Liver (tissue), 8 donors: ENCODE measurements at regions not wholly inside any gene's neighbourhood (a gene's known extent, or its start where the extent isn't known, plus 50 kb on each side); places are given as distances from the start of the nearest gene placed in this dataset.

Source experiments
- DNase-seq: peaks from one replicate; pipeline ENCODE4 v3.0.0-alpha.2; 2017; ENCODE audit warnings: low spot score
- H3K27ac ChIP-seq, 2 donors: one replicate each; pipeline ENCODE4 v1.7.0; 2013; ENCODE audit warnings: inconsistent platforms in 2 of 2, low read length in 2 of 2, control low read depth in 1 of 2, low read depth in 1 of 2, mild to moderate bottlenecking in 1 of 2
- H3K27me3 ChIP-seq, 4 donors: one replicate each; pipeline versions ENCODE4 v1.6.1 to v1.7.0; 2013; ENCODE audit warnings: low read length in 3 of 4, inconsistent platforms in 1 of 4, mild to moderate bottlenecking in 1 of 4, moderate library complexity in 1 of 4; ENCODE audit not compliant: control insufficient read depth in 4 of 4, insufficient read depth in 4 of 4
- H3K36me3 ChIP-seq, 4 donors: one replicate each; pipeline versions ENCODE4 v1.6.1 to v1.7.0; 2013; ENCODE audit warnings: low read length in 3 of 4, mild to moderate bottlenecking in 3 of 4, low read depth in 1 of 4, moderate library complexity in 1 of 4; ENCODE audit not compliant: control insufficient read depth in 4 of 4, insufficient read depth in 3 of 4
- H3K4me1 ChIP-seq, 4 donors: one replicate each; pipeline versions ENCODE4 v1.6.1 to v1.7.0; 2013; ENCODE audit warnings: low read length in 3 of 4, mild to moderate bottlenecking in 3 of 4, moderate library complexity in 1 of 4; ENCODE audit not compliant: control insufficient read depth in 4 of 4, insufficient read depth in 4 of 4
- H3K4me3 ChIP-seq, 3 donors: one replicate each; pipeline versions ENCODE4 v1.6.1 to v1.7.0; 2013; ENCODE audit warnings: low read length in 3 of 3, control low read depth in 1 of 3, low read depth in 1 of 3, mild to moderate bottlenecking in 1 of 3
- H3K9ac ChIP-seq, 2 donors: one replicate each; pipeline ENCODE4 v1.7.0; 2013; ENCODE audit warnings: low read length in 2 of 2, mild to moderate bottlenecking in 2 of 2, moderate library complexity in 2 of 2, control low read depth in 1 of 2, low read depth in 1 of 2
- H3K9me3 ChIP-seq, 4 donors: one replicate each; pipeline versions ENCODE4 v1.6.1 to v1.7.0; 2013; ENCODE audit warnings: low read length in 3 of 4; ENCODE audit not compliant: control insufficient read depth in 4 of 4
- ATF3 ChIP-seq: IDR thresholded peaks from 2 replicates; pipeline ENCODE4 v1.6.1; 2016; ENCODE audit warnings: antibody characterized with exemption
- CTCF ChIP-seq: fragments of 150-350 bp; IDR thresholded peaks from 2 replicates; pipeline ENCODE4 v1.5.1; 2017; ENCODE audit warnings: improper control_type of control experiment, low read depth, low read length; ENCODE audit not compliant: missing input control
- EGR1 ChIP-seq, 2 donors: IDR thresholded peaks; 2 replicates each; pipeline ENCODE4 v1.6.1; 2016 to 2018; ENCODE audit warnings: antibody characterized with exemption in 2 of 2, low read depth in 2 of 2
- FOXA1 ChIP-seq: IDR thresholded peaks from 2 replicates; pipeline ENCODE4 v1.6.1; 2016; ENCODE audit warnings: antibody characterized with exemption
- FOXA2 ChIP-seq: IDR thresholded peaks from 2 replicates; pipeline ENCODE4 v1.6.1; 2016; ENCODE audit warnings: antibody characterized with exemption
- GABPA ChIP-seq, 2 donors: IDR thresholded peaks in 1 of 2; conservative IDR thresholded peaks in 1 of 2; 2 replicates each; pipeline ENCODE4 v1.6.1; 2016; ENCODE audit warnings: antibody characterized with exemption in 2 of 2, mild to moderate bottlenecking in 1 of 2, moderate library complexity in 1 of 2
- HNF4A ChIP-seq, 2 donors: conservative IDR thresholded peaks; 2 replicates each; pipeline ENCODE4 v1.6.1; 2016; ENCODE audit warnings: antibody characterized with exemption in 2 of 2, mild to moderate bottlenecking in 2 of 2
- HNF4G ChIP-seq: IDR thresholded peaks from 2 replicates; pipeline ENCODE4 v1.6.1; 2016; ENCODE audit warnings: antibody characterized with exemption
- JUND ChIP-seq, 2 donors: IDR thresholded peaks; 2 replicates each; pipeline ENCODE4 v1.6.1; 2016; ENCODE audit warnings: antibody characterized with exemption in 2 of 2
- NR2F2 ChIP-seq: IDR thresholded peaks from 2 replicates; pipeline ENCODE4 v1.6.1; 2016; ENCODE audit warnings: antibody characterized with exemption
- RAD21 ChIP-seq, 2 donors: IDR thresholded peaks; 2 replicates each; pipeline ENCODE4 v1.6.1; 2016; ENCODE audit warnings: antibody characterized with exemption in 2 of 2, mild to moderate bottlenecking in 2 of 2
- RXRA ChIP-seq, 2 donors: IDR thresholded peaks; 2 replicates each; pipeline ENCODE4 v1.6.1; 2017 to 2018; ENCODE audit warnings: antibody characterized with exemption in 2 of 2, mild to moderate bottlenecking in 1 of 2
- TAF1 ChIP-seq: conservative IDR thresholded peaks from 2 replicates; pipeline ENCODE4 v1.6.1; 2016; ENCODE audit warnings: antibody characterized with exemption, mild to moderate bottlenecking
- YY1 ChIP-seq: IDR thresholded peaks from 2 replicates; pipeline ENCODE4 v1.6.1; 2016; ENCODE audit warnings: antibody characterized with exemption, mild to moderate bottlenecking
- WGBS: extraction: QIAGEN DNeasy Blood & Tissue Kit; methylation state at CpG from one replicate; pipeline ENCODE4 v1.1.7; 2013; 5-methylcytosine and 5-hydroxymethylcytosine counted together
- TF ChIP-seq, protein P1 (sequence below): IDR thresholded peaks from 2 replicates; pipeline ENCODE4 v1.6.1; 2016; ENCODE audit warnings: antibody characterized with exemption
- TF ChIP-seq, protein P2 (sequence below): IDR thresholded peaks from 2 replicates; pipeline ENCODE4 v1.6.1; 2016; ENCODE audit warnings: antibody characterized with exemption
- donor health status: healthy.
- donor health status: healthy.
- donor health status: healthy.
- donor health status: healthy.
- donor health status: healthy.

DNA sequence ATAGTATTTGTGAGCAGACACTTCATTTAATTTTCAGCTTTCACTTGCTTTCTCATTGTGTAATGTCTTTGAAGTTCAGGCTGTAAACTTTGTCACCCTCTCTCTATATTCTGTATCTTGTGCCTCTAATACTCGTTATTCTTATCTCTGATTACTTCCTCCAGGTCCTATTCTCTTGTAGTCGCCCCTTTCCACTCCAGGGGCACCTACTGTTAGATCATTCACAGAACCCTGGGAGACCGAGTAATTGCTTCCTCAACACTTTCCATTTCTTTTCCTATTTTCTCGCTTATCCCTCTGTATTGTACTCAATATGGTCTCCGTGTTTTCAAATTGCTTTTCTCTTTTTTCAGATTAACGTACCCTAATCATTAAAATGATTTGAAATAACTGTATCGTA lies 93.9 kb upstream of the TDRD3 start:
- peaks cover 0 to 4% (median 0%) of the 10 kb centered on the region in 4 donors for H3K27me3 ChIP-seq
- no peaks in the 10 kb centered on the region for H3K9me3 ChIP-seq
- 49% methylated on average over 7 of the region's 7 CpGs for WGBS
- no peaks in the 10 kb centered on the region for H3K4me1 ChIP-seq
- H3K36me3 ChIP-seq = no peaks in the 10 kb centered on the region
- H3K9ac ChIP-seq = no peak overlapping the region
- no peak for DNase-seq
- no peak overlapping the region for H3K27ac ChIP-seq
- TF ChIP-seq, protein P1, sequence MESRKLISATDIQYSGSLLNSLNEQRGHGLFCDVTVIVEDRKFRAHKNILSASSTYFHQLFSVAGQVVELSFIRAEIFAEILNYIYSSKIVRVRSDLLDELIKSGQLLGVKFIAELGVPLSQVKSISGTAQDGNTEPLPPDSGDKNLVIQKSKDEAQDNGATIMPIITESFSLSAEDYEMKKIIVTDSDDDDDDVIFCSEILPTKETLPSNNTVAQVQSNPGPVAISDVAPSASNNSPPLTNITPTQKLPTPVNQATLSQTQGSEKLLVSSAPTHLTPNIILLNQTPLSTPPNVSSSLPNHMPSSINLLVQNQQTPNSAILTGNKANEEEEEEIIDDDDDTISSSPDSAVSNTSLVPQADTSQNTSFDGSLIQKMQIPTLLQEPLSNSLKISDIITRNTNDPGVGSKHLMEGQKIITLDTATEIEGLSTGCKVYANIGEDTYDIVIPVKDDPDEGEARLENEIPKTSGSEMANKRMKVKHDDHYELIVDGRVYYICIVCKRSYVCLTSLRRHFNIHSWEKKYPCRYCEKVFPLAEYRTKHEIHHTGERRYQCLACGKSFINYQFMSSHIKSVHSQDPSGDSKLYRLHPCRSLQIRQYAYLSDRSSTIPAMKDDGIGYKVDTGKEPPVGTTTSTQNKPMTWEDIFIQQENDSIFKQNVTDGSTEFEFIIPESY = no peak
- TF ChIP-seq ATF3 = no peak
- no peak for TF ChIP-seq JUND (IDR thresholded peaks at IDR 0.05)
- TF ChIP-seq RAD21 (IDR thresholded peaks at IDR 0.05) = no peak
- TF ChIP-seq, protein P2, sequence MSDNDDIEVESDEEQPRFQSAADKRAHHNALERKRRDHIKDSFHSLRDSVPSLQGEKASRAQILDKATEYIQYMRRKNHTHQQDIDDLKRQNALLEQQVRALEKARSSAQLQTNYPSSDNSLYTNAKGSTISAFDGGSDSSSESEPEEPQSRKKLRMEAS = no peak
- TF ChIP-seq YY1 = no peak
- TF ChIP-seq FOXA1 = no peak
- TF ChIP-seq HNF4G = no peak
- H3K4me3 ChIP-seq = no peak overlapping the region

DNA sequence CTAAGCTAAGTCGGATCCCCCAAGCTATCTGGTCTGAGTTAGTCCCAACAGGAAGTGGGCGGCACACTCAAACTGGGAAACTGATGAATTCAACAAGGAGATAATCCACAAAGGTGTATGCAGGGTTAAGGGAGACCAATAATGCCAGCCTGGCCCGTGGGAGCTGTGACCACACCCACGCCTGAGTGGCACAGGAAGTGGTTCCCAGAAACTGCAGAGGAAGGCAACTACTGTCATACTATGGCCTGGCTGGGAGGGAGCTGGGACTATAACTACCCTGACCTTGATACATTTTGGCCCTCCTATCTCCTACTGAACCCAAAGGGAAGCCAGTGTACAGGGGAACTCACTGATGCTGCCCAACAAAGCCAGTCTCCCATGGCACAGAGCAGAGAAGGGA lies 85.5 kb upstream of the TDRD3 start:
- no peak overlapping the region for H3K9ac ChIP-seq
- no peak overlapping the region for H3K27ac ChIP-seq
- no peaks in the 10 kb centered on the region for H3K4me1 ChIP-seq
- no peaks in the 10 kb centered on the region for H3K9me3 ChIP-seq
- 73% methylated on average over 4 of the region's 4 CpGs for WGBS
- H3K36me3 ChIP-seq = no peaks in the 10 kb centered on the region
- no peak overlapping the region for H3K4me3 ChIP-seq
- TF ChIP-seq FOXA2 (no peak), HNF4A (conservative IDR thresholded peaks at IDR 0.05) (no peak), CTCF (no peak), ATF3 (no peak), EGR1 (IDR thresholded peaks at IDR 0.05; ENCODE audit: low read depth in 2 of 2) (no peak), GABPA (IDR thresholded peaks at IDR 0.05 in 1 of 2, conservative IDR thresholded peaks at IDR 0.05 in 1 of 2) (no peak), JUND (IDR thresholded peaks at IDR 0.05) (no peak), RAD21 (IDR thresholded peaks at IDR 0.05) (no peak), FOXA1 (no peak), NR2F2 (no peak), RXRA (IDR thresholded peaks at IDR 0.05) (no peak), HNF4G (no peak), TAF1 (no peak), YY1 (no peak)
- TF ChIP-seq, protein P2 = no peak
- TF ChIP-seq, protein P1 = no peak
- DNase-seq = no peak
- peaks cover 0 to 3% (median 0%) of the 10 kb centered on the region in 4 donors for H3K27me3 ChIP-seq
